GM19043 (cell line): ENCODE measurements at regions not wholly inside any gene's neighbourhood (a gene's known extent, or its start where the extent isn't known, plus 50 kb on each side); places are given as distances from the start of the nearest gene placed in this dataset.
"Not testable (repeated sequence)": the region's sequence is repeated elsewhere in the genome, so short reads cannot be mapped to it uniquely, and the experiment has no call there.

ENCODE experiments used
- ATAC-seq: cut with Tn5 transposase; IDR thresholded peaks from one replicate; pipeline ENCODE4 v1.9.1; 2021; ENCODE audit warnings: low read depth; ENCODE audit not compliant: unreplicated experiment

DNA sequence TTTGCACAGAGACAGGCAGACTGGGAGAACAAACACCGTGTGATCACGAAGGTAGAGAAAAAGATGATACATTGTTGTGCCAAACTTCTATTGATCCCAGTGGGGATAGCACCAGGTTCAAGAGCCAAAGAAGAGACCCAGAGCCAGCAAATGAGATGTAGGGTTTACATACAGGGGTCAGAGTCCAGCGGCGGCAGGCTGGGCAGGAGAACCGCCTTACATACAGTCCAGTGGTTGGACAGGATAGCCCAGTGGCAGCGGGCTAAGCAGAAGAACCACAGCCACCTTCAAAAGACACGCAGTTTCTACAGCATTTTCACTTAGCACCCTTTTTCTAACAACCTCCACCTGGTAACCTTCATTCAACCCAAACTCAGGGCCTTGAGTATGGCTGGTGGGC, 932.8 kb downstream of the SLC4A3 start:
- ATAC-seq, result no peak

DNA sequence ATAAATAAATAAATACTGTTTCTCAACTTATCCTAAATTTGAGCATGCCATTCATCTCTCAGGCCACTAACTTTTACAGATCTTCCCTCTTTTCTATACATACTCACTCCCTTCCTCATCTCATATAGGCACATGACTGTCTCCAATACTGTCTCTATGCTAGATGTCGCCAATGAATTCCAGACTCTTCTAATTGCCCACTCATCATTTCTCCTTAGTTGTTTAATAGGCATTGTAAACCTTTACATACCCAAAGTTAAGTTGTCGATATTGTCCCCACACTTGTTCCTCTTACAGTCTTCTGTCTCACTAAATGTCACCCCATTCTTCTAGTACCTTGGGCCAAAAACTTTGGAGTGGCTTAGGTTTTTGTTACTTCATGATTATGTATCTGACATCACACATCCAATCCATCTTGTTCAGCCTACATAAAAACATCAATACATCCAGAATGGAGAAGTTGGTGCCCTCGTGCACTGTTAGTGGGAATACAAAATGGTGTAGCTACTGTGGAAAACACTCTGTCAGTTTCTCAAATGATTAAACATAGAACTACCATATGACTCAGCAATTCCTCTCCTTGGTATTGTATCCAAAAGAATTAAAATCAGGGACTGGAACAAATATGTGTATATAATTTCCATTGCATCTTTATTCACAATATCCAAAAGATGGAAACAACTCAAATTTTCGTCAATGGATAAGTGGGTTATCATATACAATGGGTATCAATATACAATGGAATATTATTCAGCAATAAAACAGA, 935.1 kb downstream of the SLC4A3 start:
- ATAC-seq, result no peak

- ATAC-seq, result no peak
Measured at GRCh38 chr2:220568296-220568695, 940.9 kb downstream of the SLC4A3 start.

DNA sequence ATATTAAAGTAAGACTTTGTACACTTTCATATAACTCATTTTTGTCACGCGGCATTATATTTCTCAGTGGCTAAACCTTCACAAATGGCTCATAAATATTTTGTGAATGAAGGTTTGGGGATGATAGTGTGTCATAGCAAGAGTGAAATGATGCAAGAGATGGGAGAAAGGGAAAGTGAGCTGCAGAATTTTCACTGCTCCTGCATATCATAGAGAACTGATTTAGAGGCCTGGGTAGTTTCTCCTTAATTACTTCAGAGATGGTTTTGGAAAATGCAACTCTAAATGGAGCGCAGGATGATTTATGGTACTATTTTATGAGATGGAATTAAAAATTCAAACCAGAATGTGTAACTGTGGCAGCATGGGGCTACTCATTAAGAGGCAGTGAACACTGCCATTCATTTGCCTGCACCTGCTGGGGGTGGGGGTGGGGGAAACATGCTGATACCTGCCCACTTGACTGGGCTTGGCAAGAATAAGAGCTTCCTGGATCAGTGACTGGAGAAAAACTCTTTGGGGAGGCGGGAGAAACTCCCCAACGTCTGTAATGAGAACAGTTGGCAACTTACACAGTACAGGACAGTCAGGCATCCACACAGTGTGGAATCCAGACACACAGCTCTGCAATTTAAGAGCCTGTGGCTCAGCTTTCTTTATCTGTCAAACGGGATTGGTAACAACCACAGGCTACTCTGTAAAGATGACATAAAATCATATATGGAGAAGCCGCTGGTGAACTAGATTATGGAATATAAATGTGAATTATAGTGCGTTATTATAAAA, 941.9 kb downstream of the SLC4A3 start:
- ATAC-seq, result no peak

DNA sequence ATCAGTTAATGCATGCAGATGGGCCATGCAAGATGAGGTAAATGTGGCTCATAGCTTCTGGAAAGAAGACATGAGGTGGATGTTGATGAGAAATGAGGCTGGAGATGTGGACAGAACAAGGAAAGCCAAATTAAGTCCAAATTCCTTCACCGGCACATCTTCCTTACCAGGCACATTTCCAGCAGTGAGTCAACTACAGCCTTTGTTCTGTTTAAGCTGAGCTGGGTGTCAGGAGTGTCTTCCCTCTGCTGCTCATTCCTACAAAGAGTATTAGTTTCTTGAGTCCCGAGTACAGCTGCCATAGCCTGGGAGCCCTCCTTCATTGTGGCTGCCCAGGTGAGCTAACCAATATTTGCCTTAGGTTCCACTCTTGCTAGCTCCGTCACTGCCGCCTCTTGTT, 945.0 kb downstream of the SLC4A3 start:
- no peak for ATAC-seq

DNA sequence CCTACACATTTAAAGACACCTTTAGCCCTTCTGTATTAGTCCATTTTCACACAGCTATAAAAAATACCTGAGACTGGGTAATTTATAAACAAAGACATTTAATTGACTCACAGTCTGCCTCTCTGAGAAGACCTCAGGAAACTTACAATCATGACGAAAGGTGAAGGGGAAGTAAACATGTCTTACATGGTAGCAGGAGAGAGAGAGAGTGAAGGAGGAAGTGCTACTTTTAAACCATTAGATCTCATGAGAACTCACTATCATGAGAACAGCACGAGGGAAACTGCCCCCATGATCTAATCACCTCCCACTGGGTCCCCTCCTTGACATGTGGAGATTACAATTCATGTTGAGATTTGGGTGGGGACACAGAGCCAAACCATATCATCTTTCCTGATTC, 946.6 kb downstream of the SLC4A3 start:
- no peak for ATAC-seq

GRCh38 chr2:220575963-220576362, 948.5 kb downstream of the SLC4A3 start:
- ATAC-seq, result no peak

GRCh38 chr2:220579452-220579851, 952.0 kb downstream of the SLC4A3 start:
- ATAC-seq, result no peak

DNA sequence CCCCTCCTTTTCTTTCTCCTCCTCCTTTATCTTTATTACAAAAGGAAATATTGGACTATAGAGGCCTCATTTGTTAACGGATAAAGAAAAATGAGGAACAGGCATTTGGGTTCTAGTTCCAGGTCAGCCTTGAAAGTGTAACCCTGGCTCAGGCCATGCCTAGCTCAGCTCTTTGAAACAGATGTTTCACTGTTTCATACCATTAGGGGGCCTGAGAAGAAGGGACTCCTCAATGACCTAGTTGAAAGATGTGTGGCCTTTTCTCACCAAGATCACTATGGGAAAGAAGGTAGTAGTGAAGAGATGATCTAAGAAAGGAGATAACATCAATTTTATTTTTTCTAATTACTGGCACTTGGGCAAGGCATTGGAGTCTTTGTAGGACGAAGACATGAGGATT, 952.7 kb downstream of the SLC4A3 start:
- ATAC-seq, result no peak

- ATAC-seq, result no peak
Measured at GRCh38 chr2:220583725-220584124, 956.3 kb downstream of the SLC4A3 start.

- ATAC-seq, result no peak
Measured at GRCh38 chr2:220585241-220585640, 957.8 kb downstream of the SLC4A3 start.

GRCh38 chr2:220586980-220587530, 959.6 kb downstream of the SLC4A3 start:
- no peak for ATAC-seq

GRCh38 chr2:220588148-220588547, 960.7 kb downstream of the SLC4A3 start:
- no peak for ATAC-seq

GRCh38 chr2:220590476-220590875, 963.0 kb downstream of the SLC4A3 start:
- no peak for ATAC-seq

DNA sequence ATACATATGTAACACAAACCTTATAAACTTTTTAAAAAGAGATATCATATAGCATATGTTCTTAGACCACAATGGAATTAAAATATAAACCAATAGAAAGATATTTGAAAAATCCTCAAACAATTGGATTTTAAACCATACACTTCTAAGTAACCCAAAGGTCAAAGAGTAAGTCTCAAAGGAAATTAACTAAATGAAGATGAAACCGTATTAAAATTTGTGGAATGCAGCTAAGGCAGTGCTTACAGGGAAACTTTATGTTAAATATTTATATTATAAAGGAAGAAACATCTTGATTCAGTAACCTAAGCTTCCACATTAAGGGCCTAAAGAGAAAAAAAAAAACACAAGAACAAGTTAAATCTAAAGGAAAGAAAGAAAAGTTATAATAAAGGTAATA, 966.1 kb downstream of the SLC4A3 start:
- no peak for ATAC-seq

GRCh38 chr2:220601674-220602073, 970.4 kb downstream of the EPHA4 start:
- no peak for ATAC-seq

DNA sequence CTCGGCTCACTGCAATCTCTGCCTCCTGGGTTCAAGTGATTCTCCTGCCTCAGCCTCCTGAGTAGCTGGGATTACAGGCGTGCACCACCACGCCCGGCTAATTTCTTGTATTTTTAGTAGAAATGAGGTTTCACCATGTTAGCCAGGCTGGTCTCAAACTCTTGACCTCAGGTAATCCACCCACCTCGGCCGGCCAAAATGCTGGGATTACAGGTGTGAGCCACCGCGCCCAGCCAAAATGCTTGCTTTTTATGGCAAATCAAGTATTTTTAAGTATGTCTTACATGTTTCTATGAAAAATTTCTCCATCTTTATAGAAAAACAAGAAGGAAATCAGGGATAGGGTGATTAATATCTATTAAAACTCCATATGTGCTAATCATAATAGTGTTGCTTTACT, 959.1 kb downstream of the EPHA4 start:
- not testable (repeated sequence) for ATAC-seq

GRCh38 chr2:220614064-220614463, 958.0 kb downstream of the EPHA4 start:
- no peak for ATAC-seq

- ATAC-seq, result no peak
Measured at GRCh38 chr2:220619525-220620220, 952.4 kb downstream of the EPHA4 start.

GRCh38 chr2:220626603-220627002, 945.5 kb downstream of the EPHA4 start:
- no peak for ATAC-seq

GRCh38 chr2:220628252-220628651, 943.9 kb downstream of the EPHA4 start:
- ATAC-seq, result no peak
